Bronchial epithelial cell (primary cell): ENCODE measurements at regions not wholly inside any gene's neighbourhood (a gene's known extent, or its start where the extent isn't known, plus 50 kb on each side); places are given as distances from the start of the nearest gene placed in this dataset.
A peak's percentile ranks its signal among the peaks of the same experiment; 100 is the strongest.
"Not testable (repeated sequence)": the region's sequence is repeated elsewhere in the genome, so short reads cannot be mapped to it uniquely, and the experiment has no call there.

Source experiments
- DNase-seq: peaks from one replicate; pipeline ENCODE4 v3.0.0-alpha.2; 2010; ENCODE audit warnings: low read depth
- FAIRE-seq: peaks from 2 replicates; lab custom pipeline; 2011; peaks lifted over from hg19 to GRCh38; lab: Jason Lieb, UNC
- H3K27me3 ChIP-seq: 2 replicates; pipeline ENCODE4 v1.5.1; 2011; ENCODE audit warnings: low read length; ENCODE audit not compliant: control insufficient read depth, insufficient read depth
- H3K36me3 ChIP-seq: 2 replicates; pipeline ENCODE4 v1.5.1; 2011; ENCODE audit warnings: low read length; ENCODE audit not compliant: control insufficient read depth, insufficient read depth
- H3K4me3 ChIP-seq: 2 replicates; pipeline ENCODE4 v1.5.1; 2011; ENCODE audit warnings: mild to moderate bottlenecking, low read depth, low read length, control low read depth
- CTCF ChIP-seq: IDR thresholded peaks from 2 replicates; pipeline ENCODE4 v1.5.1; 2011; ENCODE audit warnings: mild to moderate bottlenecking, moderate library complexity, low read length, control low read depth, inconsistent platforms; ENCODE audit not compliant: insufficient read depth, severe bottlenecking

- Histone ChIP-seq H3K36me3 (no peaks in the 10 kb centered on the region), H3K4me3 (no peak overlapping the region), H3K27me3 (no peaks in the 10 kb centered on the region)
- DNase-seq (no peak), FAIRE-seq (no peak)
- no peak for TF ChIP-seq CTCF
Observed at GRCh38 chr2:111247491-111247890, 126.8 kb downstream of the BCL2L11 start.

- no peak for TF ChIP-seq CTCF
- Histone ChIP-seq H3K27me3 (no peaks in the 10 kb centered on the region), H3K36me3 (no peaks in the 10 kb centered on the region), H3K4me3 (no peak overlapping the region)
- DNase-seq (no peak), FAIRE-seq (no peak)
Observed at GRCh38 chr2:111249806-111250205, 129.1 kb downstream of the BCL2L11 start.

GRCh38 chr2:111250448-111251030 lies 129.8 kb downstream of the BCL2L11 start:
- DNase-seq (no peak), FAIRE-seq (no peak)
- Histone ChIP-seq H3K36me3 (no peaks in the 10 kb centered on the region), H3K4me3 (no peak overlapping the region), H3K27me3 (no peaks in the 10 kb centered on the region)
- no peak for TF ChIP-seq CTCF

- no peak overlapping the region for H3K4me3 ChIP-seq
- TF ChIP-seq CTCF: no peak
- FAIRE-seq: no peak
- no peak for DNase-seq
- no peaks in the 10 kb centered on the region for H3K36me3 ChIP-seq
- no peaks in the 10 kb centered on the region for H3K27me3 ChIP-seq
Observed at GRCh38 chr2:111251711-111252110, 131.0 kb downstream of the BCL2L11 start.

- Histone ChIP-seq H3K27me3 (no peaks in the 10 kb centered on the region), H3K4me3 (no peak overlapping the region), H3K36me3 (no peaks in the 10 kb centered on the region)
- peak; percentile 44 for DNase-seq
- no peak for FAIRE-seq
- no peak for TF ChIP-seq CTCF
Observed at GRCh38 chr2:111252436-111252835, 131.7 kb downstream of the BCL2L11 start.

GRCh38 chr2:111254916-111255315 lies 134.2 kb downstream of the BCL2L11 start:
- H3K27me3 ChIP-seq, H3K36me3 ChIP-seq, FAIRE-seq, H3K4me3 ChIP-seq, DNase-seq: not testable (repeated sequence)

- FAIRE-seq, H3K36me3 ChIP-seq, DNase-seq, H3K4me3 ChIP-seq, H3K27me3 ChIP-seq: not testable (repeated sequence)
Observed at GRCh38 chr2:111256628-111257027, 135.9 kb downstream of the BCL2L11 start.

- FAIRE-seq: not testable (repeated sequence)
Observed at GRCh38 chr2:111257607-111258006, 136.9 kb downstream of the BCL2L11 start.

GRCh38 chr2:111258318-111258717 lies 137.6 kb downstream of the BCL2L11 start:
- not testable (repeated sequence) for H3K4me3 ChIP-seq, FAIRE-seq, H3K36me3 ChIP-seq, H3K27me3 ChIP-seq, DNase-seq

More at GRCh38 chr2:111257607-111258006, 136.9 kb downstream of the BCL2L11 start:
- not testable (repeated sequence) for H3K36me3 ChIP-seq, H3K4me3 ChIP-seq, H3K27me3 ChIP-seq
- peak; percentile 43 for DNase-seq
